CD4-positive, alpha-beta memory T cell (primary cell): ENCODE measurements at regions not wholly inside any gene's neighbourhood (a gene's known extent, or its start where the extent isn't known, plus 50 kb on each side); places are given as distances from the start of the nearest gene placed in this dataset.

ENCODE experiments used
- CTCF ChIA-PET: fragments of 350-600 bp; sonication (Branson Sonifier 250); formaldehyde crosslinking; loops from one replicate; lab custom pipeline; 2021; ENCODE audit warnings: inconsistent platforms; ENCODE audit not compliant: partially characterized antibody; lab: Charles Lee
- POLR2A ChIA-PET: fragments of 350-600 bp; sonication (Branson Sonifier 250); formaldehyde crosslinking; loops from one replicate; lab custom pipeline; 2021; ENCODE audit not compliant: partially characterized antibody; lab: Charles Lee
- DNase-seq, 5 donors: peaks; one replicate each; pipeline versions ENCODE4 v3.0.0 to v3.0.0-alpha.2; 2020 to 2022; ENCODE audit warnings: mixed read lengths in 1 of 5
- H3K27ac ChIP-seq: one replicate; pipeline ENCODE4 v1.7.0; 2013; ENCODE audit warnings: low read depth, low read length
- H3K27me3 ChIP-seq: 2 replicates; pipeline ENCODE4 v1.7.0; 2013; ENCODE audit warnings: mild to moderate bottlenecking, low read length, moderate library complexity; ENCODE audit not compliant: insufficient read depth
- H3K36me3 ChIP-seq: 2 replicates; pipeline ENCODE4 v1.7.0; 2013; ENCODE audit warnings: mild to moderate bottlenecking, low read length, moderate library complexity; ENCODE audit not compliant: insufficient read depth
- H3K4me1 ChIP-seq: 2 replicates; pipeline ENCODE4 v1.7.0; 2013; ENCODE audit warnings: mild to moderate bottlenecking, low read length, moderate library complexity; ENCODE audit not compliant: insufficient read depth
- H3K4me3 ChIP-seq, 2 donors: one replicate each; pipeline ENCODE4 v1.7.0; 2013; ENCODE audit warnings: low read length in 2 of 2, mild to moderate bottlenecking in 1 of 2
- H3K9me3 ChIP-seq, 2 donors: one replicate each; pipeline ENCODE4 v1.7.0; 2013; ENCODE audit warnings: low read length in 2 of 2, control low read depth in 1 of 2; ENCODE audit not compliant: control insufficient read depth in 1 of 2
- H3K27ac Mint-ChIP-seq, 7 donors: one replicate each; pipeline ENCODE4 v1.8.0; 2020 to 2021; ENCODE audit warnings: mixed read lengths in 7 of 7, mild to moderate bottlenecking in 6 of 7, inconsistent platforms in 3 of 7, moderate library complexity in 3 of 7
- H3K27me3 Mint-ChIP-seq, 2 donors: one replicate each; pipeline ENCODE4 v1.8.0; 2020 to 2021; ENCODE audit warnings: mixed read lengths in 2 of 2
- H3K36me3 Mint-ChIP-seq, 2 donors: one replicate each; pipeline ENCODE4 v1.8.0; 2020 to 2021; ENCODE audit warnings: mixed read lengths in 2 of 2, inconsistent platforms in 1 of 2, mild to moderate bottlenecking in 1 of 2
- H3K4me1 Mint-ChIP-seq, 4 donors: one replicate each; pipeline ENCODE4 v1.8.0; 2020 to 2021; ENCODE audit warnings: mixed read lengths in 4 of 4, mild to moderate bottlenecking in 1 of 4
- H3K4me3 Mint-ChIP-seq, 8 donors: one replicate each; pipeline ENCODE4 v1.8.0; 2020 to 2021; ENCODE audit warnings: mixed read lengths in 8 of 8, mild to moderate bottlenecking in 7 of 8, moderate library complexity in 6 of 8, inconsistent platforms in 3 of 8
- H3K9me3 Mint-ChIP-seq, 8 donors: one replicate each; pipeline ENCODE4 v1.8.0; 2020 to 2021; ENCODE audit warnings: mixed read lengths in 8 of 8, mild to moderate bottlenecking in 5 of 8, inconsistent platforms in 3 of 8, moderate library complexity in 1 of 8
- intact Hi-C: fragments of 100-400 bp; cut with micrococcal nuclease; formaldehyde crosslinking; loops from one replicate; pipeline ENCODE4 v1.15.1; 2023

DNA sequence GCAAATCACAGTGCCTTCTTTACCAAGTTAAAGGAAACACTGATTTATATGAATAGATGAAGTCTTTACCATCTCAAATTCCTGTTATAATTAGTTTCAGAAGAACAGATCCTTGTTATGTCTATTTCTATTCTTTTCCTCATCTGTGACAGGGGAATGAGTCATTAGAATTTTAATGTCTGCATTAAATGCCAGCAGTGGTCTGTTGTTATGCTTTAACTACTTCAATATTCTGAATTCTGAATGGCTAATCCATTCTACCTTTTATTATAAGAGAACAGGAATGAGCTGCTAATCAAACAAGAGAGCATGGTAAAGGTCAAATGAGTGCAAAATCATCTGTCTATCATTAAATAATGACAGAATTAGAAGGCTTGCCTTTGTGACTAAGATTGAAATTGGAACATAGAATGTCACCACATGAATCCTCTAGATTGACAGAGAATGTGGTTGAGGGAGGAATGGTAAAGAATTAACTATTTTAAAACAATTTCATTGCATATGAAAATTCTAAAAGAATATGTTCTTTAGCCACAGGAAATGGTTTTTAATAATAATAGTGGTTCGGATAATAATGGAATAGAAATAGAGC lies 935.5 kb downstream of the ADGRL3 start:
- peaks cover 0 to 39% (median 15%) of the 10 kb centered on the region in 8 donors for H3K9me3 Mint-ChIP-seq
- Histone ChIP-seq H3K27ac (no peak overlapping the region), H3K27me3 (no peaks in the 10 kb centered on the region), H3K9me3 (peaks cover 0 to 3% of the 10 kb centered on the region in 2 donors), H3K4me3 (no peak overlapping the region), H3K4me1 (no peaks in the 10 kb centered on the region), H3K36me3 (no peaks in the 10 kb centered on the region)
- intact Hi-C loops = no loop called here
- H3K4me1 Mint-ChIP-seq = no peaks in the 10 kb centered on the region
- no peaks in the 10 kb centered on the region for H3K36me3 Mint-ChIP-seq
- DNase-seq = no peak
- H3K4me3 Mint-ChIP-seq = peak overlapping the region in 1 of 8 donors; percentile 45
- H3K27ac Mint-ChIP-seq = no peak overlapping the region
- CTCF ChIA-PET = no interaction called here
- POLR2A ChIA-PET = no interaction called here
- no peaks in the 10 kb centered on the region for H3K27me3 Mint-ChIP-seq

DNA sequence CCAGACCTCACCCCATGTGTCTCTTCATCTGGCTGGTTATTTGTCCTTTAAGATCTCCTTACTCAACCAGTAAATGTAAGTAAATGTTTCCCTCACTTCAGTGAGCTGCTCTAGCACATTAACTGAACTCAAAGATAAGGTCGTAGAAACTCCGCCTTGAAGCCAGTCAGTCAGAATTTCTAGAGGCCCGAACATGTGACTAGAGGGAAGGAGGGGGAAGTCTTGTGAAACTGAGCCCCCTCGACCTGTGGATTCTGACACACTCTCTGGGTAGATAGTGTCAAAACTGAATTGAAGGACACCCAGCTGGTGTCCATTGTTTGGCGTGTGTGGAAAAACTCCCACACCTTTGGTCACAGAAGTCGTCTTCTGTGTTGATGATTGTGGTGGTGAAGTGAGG lies 933.9 kb downstream of the ADGRL3 start:
- no peak for DNase-seq
- Mint-ChIP-seq H3K27me3 (no peaks in the 10 kb centered on the region), H3K9me3 (peaks cover 3 to 39% (median 16%) of the 10 kb centered on the region in 8 donors), H3K36me3 (no peaks in the 10 kb centered on the region), H3K4me3 (no peak overlapping the region), H3K4me1 (no peaks in the 10 kb centered on the region), H3K27ac (no peak overlapping the region)
- H3K36me3 ChIP-seq = no peaks in the 10 kb centered on the region
- H3K9me3 ChIP-seq = peaks cover 0 to 3% of the 10 kb centered on the region in 2 donors
- no peak overlapping the region for H3K27ac ChIP-seq
- ChIA-PET CTCF (no interaction called here), POLR2A (no interaction called here)
- no peak overlapping the region for H3K4me3 ChIP-seq
- intact Hi-C loops = no loop called here
- H3K27me3 ChIP-seq = no peaks in the 10 kb centered on the region
- H3K4me1 ChIP-seq = no peaks in the 10 kb centered on the region

DNA sequence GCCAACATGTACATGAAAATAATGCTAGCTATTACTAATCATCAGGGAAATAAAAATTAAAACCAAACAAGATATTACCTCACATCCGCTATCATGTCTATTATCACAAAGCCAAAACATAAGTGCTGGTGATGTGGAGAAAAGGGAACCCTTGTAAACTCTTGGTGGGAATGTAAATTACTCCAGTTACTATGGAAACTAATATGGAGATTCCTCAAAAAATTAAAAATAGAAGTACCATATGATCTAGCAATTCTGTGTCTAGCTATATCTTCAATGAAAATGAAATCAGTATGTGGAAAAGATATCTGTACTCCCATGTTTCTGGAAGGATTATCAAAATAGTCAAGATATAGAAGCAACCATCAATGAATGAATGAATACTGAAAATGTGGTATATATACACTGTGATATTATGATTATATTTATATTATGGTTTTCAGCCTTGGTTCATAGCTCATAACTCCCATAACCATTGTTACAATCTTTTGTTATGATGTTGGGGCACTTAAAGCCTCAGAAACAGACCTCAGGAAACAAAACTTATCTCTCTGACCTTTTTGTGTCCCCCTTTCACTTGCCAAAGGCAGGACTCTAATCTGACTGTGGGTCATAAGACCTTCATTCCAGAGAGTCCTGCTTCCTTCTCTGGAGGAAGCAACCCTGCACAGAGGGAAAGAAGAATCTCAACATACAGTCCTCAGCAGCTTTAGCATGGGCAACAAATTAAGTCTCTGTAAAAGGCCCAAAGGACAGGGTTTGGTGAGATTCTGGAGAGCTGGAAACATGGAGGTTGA lies 933.2 kb downstream of the ADGRL3 start:
- Histone ChIP-seq H3K9me3 (peaks cover 0 to 3% of the 10 kb centered on the region in 2 donors), H3K36me3 (no peaks in the 10 kb centered on the region), H3K4me3 (no peak overlapping the region), H3K4me1 (no peaks in the 10 kb centered on the region), H3K27ac (no peak overlapping the region), H3K27me3 (no peaks in the 10 kb centered on the region)
- ChIA-PET CTCF (no interaction called here), POLR2A (no interaction called here)
- H3K9me3 Mint-ChIP-seq = peaks cover 3 to 34% (median 16%) of the 10 kb centered on the region in 8 donors
- no peaks in the 10 kb centered on the region for H3K36me3 Mint-ChIP-seq
- no peaks in the 10 kb centered on the region for H3K27me3 Mint-ChIP-seq
- no peak for DNase-seq
- H3K4me1 Mint-ChIP-seq = no peaks in the 10 kb centered on the region
- no peak overlapping the region for H3K27ac Mint-ChIP-seq
- no peak overlapping the region for H3K4me3 Mint-ChIP-seq
- intact Hi-C loops = no loop called here

DNA sequence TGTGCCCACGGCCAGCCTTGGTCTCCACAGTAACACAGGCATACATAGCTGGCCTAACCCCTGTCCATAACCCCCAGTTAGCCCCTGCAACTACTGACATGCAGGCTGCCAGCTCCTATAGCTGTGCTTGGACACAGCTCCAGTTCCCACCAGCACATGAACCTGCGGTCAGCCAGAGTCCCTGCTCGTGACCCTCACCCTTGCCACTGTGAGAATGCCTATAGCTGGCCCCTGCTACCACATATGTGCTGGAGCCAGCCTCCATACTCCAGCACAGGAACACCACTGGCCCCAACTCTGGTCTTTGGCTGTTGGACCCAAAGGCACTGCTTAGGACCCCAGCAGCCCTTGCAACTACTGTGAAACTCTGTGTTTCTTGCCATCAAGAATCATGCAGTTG lies 930.9 kb downstream of the ADGRL3 start:
- H3K4me3 Mint-ChIP-seq = no peak overlapping the region

DNA sequence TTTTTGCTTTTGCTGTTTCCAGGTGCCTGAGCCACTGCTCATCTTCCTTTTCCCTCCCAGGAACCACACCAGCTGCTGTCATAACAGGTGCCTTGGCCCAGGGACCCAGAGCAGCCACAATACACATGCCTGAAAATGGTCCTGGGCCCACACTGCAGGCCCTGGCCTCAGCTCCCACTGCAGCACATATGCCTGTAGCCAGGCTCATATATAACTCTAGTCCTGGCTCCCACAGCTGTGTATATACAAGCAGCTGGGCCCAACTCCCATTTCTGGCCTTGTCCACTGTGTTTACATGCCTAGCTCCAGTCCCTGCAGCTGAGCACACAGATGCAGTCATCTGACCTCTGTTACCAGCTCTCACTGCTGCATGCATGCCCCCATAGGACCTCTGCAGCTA lies 930.5 kb downstream of the ADGRL3 start:
- Histone ChIP-seq H3K36me3 (no peaks in the 10 kb centered on the region), H3K27me3 (no peaks in the 10 kb centered on the region), H3K27ac (no peak overlapping the region), H3K4me1 (no peaks in the 10 kb centered on the region), H3K4me3 (no peak overlapping the region), H3K9me3 (peaks cover 0 to 3% of the 10 kb centered on the region in 2 donors)
- ChIA-PET CTCF (no interaction called here), POLR2A (no interaction called here)
- Mint-ChIP-seq H3K27ac (no peak overlapping the region), H3K4me1 (no peaks in the 10 kb centered on the region), H3K27me3 (no peaks in the 10 kb centered on the region), H3K4me3 (no peak overlapping the region), H3K36me3 (no peaks in the 10 kb centered on the region), H3K9me3 (peaks cover 3 to 38% (median 16%) of the 10 kb centered on the region in 8 donors)
- intact Hi-C loops = no loop called here
- DNase-seq = no peak

More for the DNA sequence above, 930.9 kb downstream of the ADGRL3 start:
- ChIA-PET CTCF (no interaction called here), POLR2A (no interaction called here)
- peaks cover 0 to 3% of the 10 kb centered on the region in 2 donors for H3K9me3 ChIP-seq
- H3K27ac ChIP-seq = no peak overlapping the region
- Mint-ChIP-seq H3K27me3 (no peaks in the 10 kb centered on the region), H3K27ac (no peak overlapping the region), H3K9me3 (peaks cover 3 to 38% (median 15%) of the 10 kb centered on the region in 8 donors), H3K4me1 (no peaks in the 10 kb centered on the region), H3K36me3 (no peaks in the 10 kb centered on the region)
- no peak for DNase-seq
- H3K27me3 ChIP-seq = no peaks in the 10 kb centered on the region
- no peaks in the 10 kb centered on the region for H3K4me1 ChIP-seq
- H3K36me3 ChIP-seq = no peaks in the 10 kb centered on the region
- no peak overlapping the region for H3K4me3 ChIP-seq
- intact Hi-C loops = no loop called here

DNA sequence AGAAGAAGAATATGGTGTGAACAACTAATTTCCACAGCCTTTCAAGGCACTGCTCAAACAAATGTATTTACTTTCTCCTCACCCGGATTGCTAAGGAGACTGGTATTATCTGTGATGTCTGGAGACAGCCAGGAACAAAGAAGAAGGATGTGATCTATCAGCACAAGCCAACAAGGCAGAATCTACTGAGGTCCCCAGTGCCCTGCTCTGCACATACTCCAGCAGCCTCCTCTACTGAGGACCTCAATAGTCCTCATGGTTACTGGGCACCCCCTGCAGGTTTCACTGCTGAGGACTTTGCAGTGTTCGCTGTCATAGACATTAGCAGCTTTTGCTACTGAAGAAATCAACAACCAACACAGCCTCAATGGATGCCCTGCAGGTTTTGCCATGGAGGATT lies 930.1 kb downstream of the ADGRL3 start:
- intact Hi-C loops = no loop called here
- H3K4me3 ChIP-seq = no peak overlapping the region
- Mint-ChIP-seq H3K36me3 (no peaks in the 10 kb centered on the region), H3K9me3 (peaks cover 3 to 38% (median 15%) of the 10 kb centered on the region in 8 donors), H3K4me3 (no peak overlapping the region), H3K4me1 (no peaks in the 10 kb centered on the region), H3K27ac (no peak overlapping the region), H3K27me3 (no peaks in the 10 kb centered on the region)
- ChIA-PET CTCF (no interaction called here), POLR2A (no interaction called here)
- peaks cover 0 to 3% of the 10 kb centered on the region in 2 donors for H3K9me3 ChIP-seq
- no peak overlapping the region for H3K27ac ChIP-seq
- H3K36me3 ChIP-seq = no peaks in the 10 kb centered on the region
- no peak for DNase-seq
- H3K27me3 ChIP-seq = no peaks in the 10 kb centered on the region
- H3K4me1 ChIP-seq = no peaks in the 10 kb centered on the region
